IMR-90 (cell line): ENCODE measurements at regions not wholly inside any gene's neighbourhood (a gene's known extent, or its start where the extent isn't known, plus 50 kb on each side); places are given as distances from the start of the nearest gene placed in this dataset.

Experiments used
- ATAC-seq: fragments of 200-7000 bp; cut with Tn5 transposase; 2 replicates; pipeline ENCODE4 v1.9.1; 2020; ENCODE audit warnings: low read depth, mild to moderate bottlenecking, moderate library complexity
- BruUV-seq: library from RNA; stranded (reverse); fragments of 400-500 nt; replicated peaks from 2 replicates; lab custom pipeline; 2021; lab: Mats Ljungman, UMichigan
- CTCF ChIA-PET: fragments of 300-600 bp; formaldehyde crosslinking; extraction: SDS; loops from one replicate; lab custom pipeline; 2021; ENCODE audit warnings: antibody characterized with exemption; lab: Yijun Ruan, JAX
- POLR2A ChIA-PET: fragments of 300-600 bp; sonication (Branson Sonifier 250); formaldehyde crosslinking; loops from one replicate; lab custom pipeline; 2022; ENCODE audit warnings: antibody characterized with exemption; ENCODE audit not compliant: unreplicated experiment; lab: Charles Lee
- DNase-seq: peaks from one replicate; pipeline ENCODE4 v3.0.0; 2013
- H2AFZ ChIP-seq: replicated peaks from 2 replicates; pipeline ENCODE3; 2013; ENCODE audit warnings: low read length, mild to moderate bottlenecking; ENCODE audit not compliant: poor library complexity
- H2AK5ac ChIP-seq: 2 replicates; pipeline ENCODE4 v1.6.1; 2013; ENCODE audit warnings: low read depth, low read length, inconsistent platforms
- H2AK9ac ChIP-seq: replicated peaks from 2 replicates; pipeline ENCODE3; 2013; ENCODE audit warnings: mild to moderate bottlenecking, low read depth, low read length, moderate library complexity; ENCODE audit not compliant: poor library complexity
- H2BK120ac ChIP-seq: 2 replicates; pipeline ENCODE4 v1.6.1; 2013; ENCODE audit warnings: low read depth, low read length, inconsistent platforms
- H2BK15ac ChIP-seq: 3 replicates; pipeline ENCODE4 v1.6.1; 2013; ENCODE audit warnings: low read depth, low read length, inconsistent platforms
- H2BK20ac ChIP-seq: 2 replicates; pipeline ENCODE4 v1.6.1; 2013; ENCODE audit warnings: low read depth, mild to moderate bottlenecking, inconsistent platforms, low read length, moderate library complexity
- H2BK5ac ChIP-seq: 2 replicates; pipeline ENCODE4 v1.6.1; 2013; ENCODE audit warnings: mild to moderate bottlenecking, low read depth, low read length, inconsistent platforms; ENCODE audit not compliant: poor library complexity, severe bottlenecking
- H3K14ac ChIP-seq: replicated peaks from 2 replicates; pipeline ENCODE4 v1.6.1; 2013; ENCODE audit warnings: low read depth, low read length, inconsistent platforms
- H3K18ac ChIP-seq: 2 replicates; pipeline ENCODE4 v1.6.1; 2013; ENCODE audit warnings: low read depth, low read length, control low read depth
- H3K23ac ChIP-seq: 2 replicates; pipeline ENCODE4 v1.6.1; 2013; ENCODE audit warnings: low read depth, low read length, inconsistent platforms
- H3K27ac ChIP-seq: 2 replicates; pipeline ENCODE4 v1.5.1; 2013; ENCODE audit warnings: mild to moderate bottlenecking, control low read depth, low read length; ENCODE audit not compliant: insufficient read depth
- H3K27me3 ChIP-seq: 2 replicates; pipeline ENCODE4 v1.6.1; 2013; ENCODE audit warnings: low read length; ENCODE audit not compliant: control insufficient read depth, insufficient read depth
- H3K36me3 ChIP-seq: 2 replicates; pipeline ENCODE4 v1.6.1; 2013; ENCODE audit warnings: low read length, mixed read lengths; ENCODE audit not compliant: control insufficient read depth, insufficient read depth
- H3K4ac ChIP-seq: 2 replicates; pipeline ENCODE4 v1.6.1; 2013; ENCODE audit warnings: low read depth, low read length, inconsistent platforms
- H3K4me1 ChIP-seq: 2 replicates; pipeline ENCODE4 v1.6.1; 2013; ENCODE audit warnings: low read length, mixed read lengths; ENCODE audit not compliant: control insufficient read depth, insufficient read depth
- H3K4me2 ChIP-seq: 2 replicates; pipeline ENCODE4 v1.6.1; 2013; ENCODE audit warnings: low read depth, mild to moderate bottlenecking, control low read depth, low read length, moderate library complexity
- H3K4me3 ChIP-seq: 2 replicates; pipeline ENCODE4 v1.5.1; 2013; ENCODE audit warnings: low read depth, mild to moderate bottlenecking, control low read depth, low read length, moderate library complexity; ENCODE audit not compliant: insufficient read depth
- H3K56ac ChIP-seq: 2 replicates; pipeline ENCODE4 v1.6.1; 2013; ENCODE audit warnings: low read length, inconsistent platforms; ENCODE audit not compliant: insufficient read depth; ENCODE audit errors: extremely low read depth
- H3K79me1 ChIP-seq, 2 experiments: 2 replicates each; pipeline ENCODE4 v1.6.1; 2013; ENCODE audit warnings: low read length in 2 of 2, inconsistent platforms in 1 of 2, low read depth in 1 of 2
- H3K9ac ChIP-seq: 2 replicates; pipeline ENCODE4 v1.6.1; 2013; ENCODE audit warnings: low read depth, low read length, control low read depth
- H3K9me1 ChIP-seq: 2 replicates; pipeline ENCODE4 v1.6.1; 2013; ENCODE audit warnings: low read length, inconsistent platforms; ENCODE audit not compliant: insufficient read depth
- H3K9me3 ChIP-seq: 2 replicates; pipeline ENCODE4 v1.6.1; 2013; ENCODE audit warnings: low read length; ENCODE audit not compliant: control insufficient read depth, insufficient read depth
- H4K20me1 ChIP-seq: 2 replicates; pipeline ENCODE4 v1.6.1; 2013; ENCODE audit warnings: low read length, inconsistent platforms; ENCODE audit not compliant: insufficient read depth
- H4K5ac ChIP-seq: 2 replicates; pipeline ENCODE4 v1.6.1; 2013; ENCODE audit warnings: mild to moderate bottlenecking, low read depth, low read length, control low read depth
- H4K8ac ChIP-seq, 2 experiments: 2 replicates each; pipeline ENCODE4 v1.6.1; 2013; ENCODE audit warnings: low read depth in 2 of 2, low read length in 2 of 2, control low read depth in 1 of 2, inconsistent platforms in 1 of 2
- H4K91ac ChIP-seq: 2 replicates; pipeline ENCODE4 v1.6.1; 2013; ENCODE audit warnings: low read depth, low read length, inconsistent platforms; ENCODE audit not compliant: insufficient read depth
- NFE2L2 ChIP-seq: fragments of 150-350 bp; IDR thresholded peaks from 2 replicates; pipeline ENCODE4 v1.6.1; 2016; ENCODE audit warnings: low read depth, mild to moderate bottlenecking, low read length
- SMC3 ChIP-seq: fragments of 150-350 bp; IDR thresholded peaks from 2 replicates; pipeline ENCODE4 v1.6.1; 2016; ENCODE audit warnings: low read depth, mild to moderate bottlenecking, antibody characterized with exemption, low read length, moderate library complexity
- WGBS, 2 experiments: methylation state at CpG; one replicate each; pipeline versions ENCODE4 v1.1.5 to v1.1.7; 2013; ENCODE audit warnings: missing lambda C conversion rate in 2 of 2; ENCODE audit not compliant: insufficient read length in 1 of 2; ENCODE audit errors: extremely low coverage in 2 of 2; 5-methylcytosine and 5-hydroxymethylcytosine counted together
- dilution Hi-C: fragments of 300-500 bp; cut with HindIII; formaldehyde crosslinking; loops from one replicate; pipeline ENCODE4 v1.14.3; 2018; ENCODE audit warnings: low sequenced_read_pairs; ENCODE audit not compliant: unreplicated experiment
- in situ Hi-C: fragments of 300-500 bp; cut with MboI; formaldehyde crosslinking; loops from 3 replicates; pipeline ENCODE4 v1.14.3; 2019; ENCODE audit warnings: low sequenced_read_pairs, inconsistent platforms, mixed read lengths
- intact Hi-C: fragments of 100-400 bp; cut with micrococcal nuclease; formaldehyde crosslinking; loops from 2 replicates; pipeline ENCODE4 v1.10.0; 2022

- no peak overlapping the region for H4K91ac ChIP-seq
- no peak overlapping the region for H3K18ac ChIP-seq
- TF ChIP-seq SMC3 (no peak), NFE2L2 (no peak)
- dilution Hi-C loops (no loop called here), in situ Hi-C loops (no loop called here), intact Hi-C loops (no loop called here)
- H3K23ac ChIP-seq, result no peak overlapping the region
- H2BK20ac ChIP-seq, result no peak overlapping the region
- no peaks in the 10 kb centered on the region for H3K4me1 ChIP-seq
- no peaks in the 10 kb centered on the region for H3K9me1 ChIP-seq
- no peak overlapping the region for H3K4ac ChIP-seq
- H3K9ac ChIP-seq, result no peak overlapping the region
- no peak overlapping the region for H3K14ac ChIP-seq
- CTCF ChIA-PET, result no interaction called here
- no peak overlapping the region for H2BK5ac ChIP-seq
- ATAC-seq, result no peak
- no peak overlapping the region for H3K4me3 ChIP-seq
- DNase-seq, result no peak
- H4K20me1 ChIP-seq, result no peaks in the 10 kb centered on the region
- H2BK120ac ChIP-seq, result no peak overlapping the region
- no TSS peak for BruUV-seq
- H3K9me3 ChIP-seq, result peaks cover 20% of the 10 kb centered on the region
- H3K4me2 ChIP-seq, result no peak overlapping the region
- WGBS, 2 experiments, result no CpG with 5 or more reads among the region's 3 CpGs
- H3K36me3 ChIP-seq, result no peaks in the 10 kb centered on the region
- no peaks in the 10 kb centered on the region for H3K27me3 ChIP-seq
- H3K79me1 ChIP-seq, result no peaks in the 10 kb centered on the region
- H2AK9ac ChIP-seq, result no peak overlapping the region
- H4K8ac ChIP-seq, result no peak overlapping the region
- no peak overlapping the region for H3K56ac ChIP-seq
- POLR2A ChIA-PET, result no interaction called here
- no peak overlapping the region for H2BK15ac ChIP-seq
- no peak overlapping the region for H4K5ac ChIP-seq
- no peak overlapping the region for H2AFZ ChIP-seq
- H3K27ac ChIP-seq, result no peak overlapping the region
- no peak overlapping the region for H2AK5ac ChIP-seq
Observed at GRCh38 chr10:121042342-121042741, 191.2 kb downstream of the WDR11 start.
